GM12892 (cell line): ENCODE measurements at regions not wholly inside any gene's neighbourhood (a gene's known extent, or its start where the extent isn't known, plus 50 kb on each side); places are given as distances from the start of the nearest gene placed in this dataset.

Experiments used
- POLR2A ChIP-seq: IDR thresholded peaks from 2 replicates; pipeline ENCODE4 v1.6.1; 2011; ENCODE audit warnings: low read depth, low read length, control low read depth
- POLR2AphosphoS5 ChIP-seq: IDR thresholded peaks from 2 replicates; pipeline ENCODE4 v1.6.1; 2011; ENCODE audit warnings: low read depth, low read length, control low read depth

- no peak for TF ChIP-seq POLR2AphosphoS5
- TF ChIP-seq POLR2A: no peak
Measured at GRCh38 chr12:78447373-78447772, 417.2 kb upstream of the SYT1 start.
